Astrocyte of the spinal cord (primary cell): ENCODE measurements at regions not wholly inside any gene's neighbourhood (a gene's known extent, or its start where the extent isn't known, plus 50 kb on each side); places are given as distances from the start of the nearest gene placed in this dataset.
A peak's percentile ranks its signal among the peaks of the same experiment; 100 is the strongest.

Experiments used
- DNase-seq: peaks from one replicate; pipeline ENCODE4 v3.0.0; 2011; ENCODE audit warnings: low read depth, low spot score
- H3K4me3 ChIP-seq: 2 replicates; pipeline ENCODE4 v1.5.1; 2011; ENCODE audit warnings: low read depth, mild to moderate bottlenecking, low read length, moderate library complexity
- in situ Hi-C: cut with HindIII; loops from 2 replicates; pipeline ENCODE4 v1.10.0; 2017; ENCODE audit warnings: low sequenced_read_pairs
- TF ChIP-seq, protein P1 (sequence below): IDR thresholded peaks from 2 replicates; pipeline ENCODE4 v1.5.1; 2012; ENCODE audit warnings: low read depth, mild to moderate bottlenecking, low read length, inconsistent platforms

DNA sequence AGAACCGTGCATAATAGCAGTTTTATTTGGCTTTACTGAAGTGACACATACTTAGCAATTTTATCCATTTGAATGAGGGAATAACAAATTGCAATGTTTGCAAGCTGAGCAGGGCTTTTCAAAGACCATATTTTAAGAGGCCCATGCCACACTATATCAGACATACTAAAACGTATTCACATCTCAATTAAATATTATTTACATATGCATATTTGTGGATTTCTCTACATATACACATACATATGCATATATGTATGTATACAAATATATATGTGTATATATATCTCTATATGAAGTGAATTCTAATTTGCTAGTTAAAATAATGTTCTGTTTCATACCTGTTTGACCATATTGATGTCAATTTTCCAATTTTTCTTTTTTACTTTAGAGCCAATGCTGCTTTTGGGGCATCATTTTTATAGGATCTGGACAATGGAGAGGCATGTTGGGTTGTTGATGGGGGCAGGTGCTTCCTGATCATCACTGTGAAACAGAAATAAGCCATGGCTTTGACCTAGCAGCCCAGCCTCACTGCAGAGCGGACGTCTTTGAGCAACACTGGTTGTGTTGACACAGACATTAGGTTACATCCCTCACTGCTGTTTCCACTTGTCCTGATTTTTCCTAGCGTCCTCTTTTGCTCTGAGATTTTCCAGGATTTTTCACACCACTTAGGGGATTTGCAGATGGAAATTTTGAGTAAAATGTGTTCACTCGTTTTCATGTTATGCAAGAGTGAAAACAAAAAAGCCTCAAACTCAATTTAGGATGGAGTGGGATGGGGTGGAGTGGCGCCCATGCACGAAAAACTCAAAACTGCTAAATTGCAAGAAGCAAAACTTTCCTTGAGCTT lies 56.9 kb downstream of the RDH14 start:
- DNase-seq: no peak
- in situ Hi-C loops: loop anchor here (25.0 kb wide), 1 partner anchor 859 kb away; the partner anchor contains the start of gene OSR1
- no peak overlapping the region for H3K4me3 ChIP-seq
- TF ChIP-seq, protein P1, sequence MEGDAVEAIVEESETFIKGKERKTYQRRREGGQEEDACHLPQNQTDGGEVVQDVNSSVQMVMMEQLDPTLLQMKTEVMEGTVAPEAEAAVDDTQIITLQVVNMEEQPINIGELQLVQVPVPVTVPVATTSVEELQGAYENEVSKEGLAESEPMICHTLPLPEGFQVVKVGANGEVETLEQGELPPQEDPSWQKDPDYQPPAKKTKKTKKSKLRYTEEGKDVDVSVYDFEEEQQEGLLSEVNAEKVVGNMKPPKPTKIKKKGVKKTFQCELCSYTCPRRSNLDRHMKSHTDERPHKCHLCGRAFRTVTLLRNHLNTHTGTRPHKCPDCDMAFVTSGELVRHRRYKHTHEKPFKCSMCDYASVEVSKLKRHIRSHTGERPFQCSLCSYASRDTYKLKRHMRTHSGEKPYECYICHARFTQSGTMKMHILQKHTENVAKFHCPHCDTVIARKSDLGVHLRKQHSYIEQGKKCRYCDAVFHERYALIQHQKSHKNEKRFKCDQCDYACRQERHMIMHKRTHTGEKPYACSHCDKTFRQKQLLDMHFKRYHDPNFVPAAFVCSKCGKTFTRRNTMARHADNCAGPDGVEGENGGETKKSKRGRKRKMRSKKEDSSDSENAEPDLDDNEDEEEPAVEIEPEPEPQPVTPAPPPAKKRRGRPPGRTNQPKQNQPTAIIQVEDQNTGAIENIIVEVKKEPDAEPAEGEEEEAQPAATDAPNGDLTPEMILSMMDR: no peak

DNA sequence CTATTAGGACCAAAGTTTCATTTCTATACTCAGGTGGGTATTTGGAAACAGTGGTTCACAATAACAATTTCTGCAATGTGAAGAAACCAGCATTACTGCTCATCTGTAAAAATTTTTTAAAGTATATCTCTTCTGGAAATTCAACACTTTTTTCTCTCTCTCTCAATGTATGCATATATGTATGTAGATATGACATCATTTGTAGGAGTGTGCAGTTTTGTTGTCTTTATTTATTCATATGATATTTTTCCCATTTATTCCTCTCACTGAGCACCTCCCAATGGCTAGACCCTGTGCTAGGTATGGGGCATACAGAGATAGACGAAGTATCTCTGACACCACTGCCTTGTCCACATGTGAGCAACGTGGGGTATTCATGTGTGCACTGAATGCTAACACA lies 58.3 kb downstream of the RDH14 start:
- no peak overlapping the region for H3K4me3 ChIP-seq
- TF ChIP-seq, protein P1: no peak
- DNase-seq: no peak
- in situ Hi-C loops: loop anchor here (25.0 kb wide), 1 partner anchor 860 kb away; the partner anchor contains the start of gene OSR1

GRCh38 chr2:18501729-18502128 lies 58.7 kb downstream of the RDH14 start:
- DNase-seq: no peak
- TF ChIP-seq, protein P1: no peak
- H3K4me3 ChIP-seq: no peak overlapping the region
- in situ Hi-C loops: loop anchor here (25.0 kb wide), 1 partner anchor 861 kb away; the partner anchor contains the start of gene OSR1

- H3K4me3 ChIP-seq: no peak overlapping the region
- peak; percentile 9 for DNase-seq
- in situ Hi-C loops: loop anchor here (25.0 kb wide), 1 partner anchor 861 kb away; the partner anchor contains the start of gene OSR1
- TF ChIP-seq, protein P1: no peak
Measured at GRCh38 chr2:18501156-18501555, 59.3 kb downstream of the RDH14 start.

DNA sequence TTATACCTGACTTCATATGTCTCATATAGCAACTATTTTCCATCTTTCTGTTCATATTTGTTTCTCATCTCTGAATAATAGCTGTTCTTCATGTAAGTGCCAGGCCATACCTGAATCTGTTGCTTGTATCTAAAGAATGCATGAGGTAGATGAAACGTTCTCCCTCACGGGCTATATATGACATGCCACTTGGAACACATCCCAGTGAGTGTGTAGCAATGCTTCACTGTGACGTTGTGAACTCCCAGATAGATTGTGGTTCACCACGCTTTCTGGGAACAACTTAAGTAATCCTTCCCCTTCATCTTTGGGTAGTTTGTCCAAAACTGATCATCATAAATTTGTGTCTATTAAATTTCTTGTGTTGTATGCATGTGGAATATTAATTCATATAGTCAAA lies 60.1 kb downstream of the RDH14 start:
- DNase-seq: peak; percentile 64
- in situ Hi-C loops: loop anchor here (25.0 kb wide), 1 partner anchor 862 kb away; the partner anchor contains the start of gene OSR1
- H3K4me3 ChIP-seq: no peak overlapping the region
- TF ChIP-seq, protein P1: no peak

- TF ChIP-seq, protein P1: no peak
- H3K4me3 ChIP-seq: no peak overlapping the region
- in situ Hi-C loops: no loop called here
- no peak for DNase-seq
Measured at GRCh38 chr2:18498531-18498930, 61.9 kb downstream of the RDH14 start.
